Naive B cell (primary cell): ENCODE measurements at regions not wholly inside any gene's neighbourhood (a gene's known extent, or its start where the extent isn't known, plus 50 kb on each side); places are given as distances from the start of the nearest gene placed in this dataset.

Experiments used
- ATAC-seq, 2 donors: fragments of 150-1000 bp; cut with Tn5 transposase; 2 replicates each; pipeline ENCODE4 v1.10.0; 2021; ENCODE audit warnings: low read depth in 2 of 2, mild to moderate bottlenecking in 2 of 2, moderate library complexity in 2 of 2
- DNase-seq: peaks from one replicate; pipeline ENCODE4 v3.0.0; 2022
- H3K27ac Mint-ChIP-seq, 6 donors: one replicate each; pipeline ENCODE4 v1.8.0; 2020 to 2022; ENCODE audit warnings: mild to moderate bottlenecking in 6 of 6, mixed read lengths in 6 of 6, moderate library complexity in 5 of 6, inconsistent platforms in 2 of 6
- H3K27me3 Mint-ChIP-seq, 3 donors: one replicate each; pipeline ENCODE4 v1.8.0; 2021 to 2022; ENCODE audit warnings: mixed read lengths in 3 of 3, mild to moderate bottlenecking in 1 of 3
- H3K36me3 Mint-ChIP-seq, 2 donors: one replicate each; pipeline ENCODE4 v1.8.0; 2020 to 2022; ENCODE audit warnings: mixed read lengths in 2 of 2, inconsistent platforms in 1 of 2, mild to moderate bottlenecking in 1 of 2
- H3K4me1 Mint-ChIP-seq, 3 donors: one replicate each; pipeline ENCODE4 v1.8.0; 2020 to 2022; ENCODE audit warnings: mixed read lengths in 3 of 3, inconsistent platforms in 1 of 3, mild to moderate bottlenecking in 1 of 3, moderate library complexity in 1 of 3
- H3K4me3 Mint-ChIP-seq, 8 donors: one replicate each; pipeline ENCODE4 v1.8.0; 2020 to 2022; ENCODE audit warnings: mild to moderate bottlenecking in 8 of 8, mixed read lengths in 8 of 8, moderate library complexity in 8 of 8, inconsistent platforms in 2 of 8
- H3K9me3 Mint-ChIP-seq, 7 donors: one replicate each; pipeline ENCODE4 v1.8.0; 2020 to 2022; ENCODE audit warnings: mixed read lengths in 7 of 7, mild to moderate bottlenecking in 5 of 7, inconsistent platforms in 2 of 7, moderate library complexity in 1 of 7

GRCh38 chr2:111219285-111219684 lies 98.6 kb downstream of the BCL2L11 start:
- peak overlapping the region in 1 of 8 donors; percentile 40 for H3K4me3 Mint-ChIP-seq

GRCh38 chr2:111219734-111220505 lies 99.2 kb downstream of the BCL2L11 start:
- ATAC-seq = peak; percentile 8 to 12
- Mint-ChIP-seq H3K4me1 (peaks cover 14 to 28% (median 19%) of the 10 kb centered on the region in 3 donors), H3K4me3 (peak overlapping the region in 1 of 8 donors; percentile 64), H3K9me3 (peaks cover 5 to 14% (median 9%) of the 10 kb centered on the region in 7 donors), H3K27ac (peak overlapping the region; percentile 71 to 90 (median 84)), H3K36me3 (peaks cover 3 to 9% of the 10 kb centered on the region in 2 donors), H3K27me3 (peaks cover 11 to 16% (median 15%) of the 10 kb centered on the region in 3 donors)
- DNase-seq = no peak

More at GRCh38 chr2:111219285-111219684, 98.6 kb downstream of the BCL2L11 start:
- Mint-ChIP-seq H3K36me3 (peaks cover 10 to 14% of the 10 kb centered on the region in 2 donors), H3K27ac (peak overlapping the region; percentile 71 to 90 (median 84)), H3K27me3 (peaks cover 11 to 15% (median 11%) of the 10 kb centered on the region in 3 donors), H3K4me1 (peaks cover 14 to 28% (median 19%) of the 10 kb centered on the region in 3 donors), H3K9me3 (peaks cover 9 to 19% (median 15%) of the 10 kb centered on the region in 7 donors)
- ATAC-seq = peak; percentile 75 to 81
- DNase-seq = peak; percentile 64

- Mint-ChIP-seq H3K27ac (peak overlapping the region in 2 of 6 donors; percentile 83 to 90), H3K27me3 (peaks cover 21 to 27% (median 23%) of the 10 kb centered on the region in 3 donors), H3K9me3 (peaks cover 4 to 9% (median 5%) of the 10 kb centered on the region in 7 donors), H3K4me1 (peaks cover 14 to 28% (median 19%) of the 10 kb centered on the region in 3 donors), H3K4me3 (no peak overlapping the region), H3K36me3 (peaks cover 0 to 9% of the 10 kb centered on the region in 2 donors)
- ATAC-seq = no peak
- DNase-seq = no peak
Measured at GRCh38 chr2:111220962-111221361, 100.2 kb downstream of the BCL2L11 start.

GRCh38 chr2:111221701-111222100 lies 101.0 kb downstream of the BCL2L11 start:
- peak overlapping the region in 2 of 8 donors; percentile 51 to 61 for H3K4me3 Mint-ChIP-seq
- H3K4me1 Mint-ChIP-seq = peaks cover 14 to 28% (median 19%) of the 10 kb centered on the region in 3 donors
- peak overlapping the region in 4 of 6 donors; percentile 68 to 92 (median 84) for H3K27ac Mint-ChIP-seq
- H3K36me3 Mint-ChIP-seq = peaks cover 0 to 9% of the 10 kb centered on the region in 2 donors
- H3K27me3 Mint-ChIP-seq = peaks cover 24 to 32% (median 26%) of the 10 kb centered on the region in 3 donors
- H3K9me3 Mint-ChIP-seq = peaks cover 3 to 9% (median 5%) of the 10 kb centered on the region in 7 donors
- DNase-seq = peak; percentile 37
- peak; percentile 60 to 63 for ATAC-seq

GRCh38 chr2:111222204-111222866 lies 101.6 kb downstream of the BCL2L11 start:
- no peak overlapping the region for H3K4me3 Mint-ChIP-seq

GRCh38 chr2:111225856-111226255 lies 105.1 kb downstream of the BCL2L11 start:
- H3K36me3 Mint-ChIP-seq = peaks cover 0 to 16% of the 10 kb centered on the region in 2 donors

More at GRCh38 chr2:111222204-111222866, 101.6 kb downstream of the BCL2L11 start:
- no peak for ATAC-seq
- Mint-ChIP-seq H3K9me3 (peaks cover 2 to 9% (median 3%) of the 10 kb centered on the region in 7 donors), H3K36me3 (peaks cover 0 to 9% of the 10 kb centered on the region in 2 donors), H3K27ac (peak overlapping the region in 4 of 6 donors; percentile 31 to 92 (median 84)), H3K4me1 (peaks cover 14 to 28% (median 19%) of the 10 kb centered on the region in 3 donors), H3K27me3 (peaks cover 24 to 32% (median 26%) of the 10 kb centered on the region in 3 donors)
- DNase-seq = no peak

GRCh38 chr2:111226876-111227700 lies 106.4 kb downstream of the BCL2L11 start:
- peaks cover 5 to 45% (median 12%) of the 10 kb centered on the region in 7 donors for H3K9me3 Mint-ChIP-seq
- H3K4me1 Mint-ChIP-seq = peaks cover 0 to 9% (median 6%) of the 10 kb centered on the region in 3 donors
- ATAC-seq (no peak), DNase-seq (no peak)
- peaks cover 23 to 40% (median 40%) of the 10 kb centered on the region in 3 donors for H3K27me3 Mint-ChIP-seq
- H3K27ac Mint-ChIP-seq = no peak overlapping the region
- no peak overlapping the region for H3K4me3 Mint-ChIP-seq
- peaks cover 0 to 16% of the 10 kb centered on the region in 2 donors for H3K36me3 Mint-ChIP-seq

More at GRCh38 chr2:111225856-111226255, 105.1 kb downstream of the BCL2L11 start:
- Mint-ChIP-seq H3K27me3 (peaks cover 23 to 40% (median 40%) of the 10 kb centered on the region in 3 donors), H3K4me3 (no peak overlapping the region), H3K9me3 (peaks cover 5 to 33% (median 11%) of the 10 kb centered on the region in 7 donors), H3K4me1 (peaks cover 4 to 14% (median 9%) of the 10 kb centered on the region in 3 donors), H3K27ac (peak overlapping the region in 1 of 6 donors; percentile 39)
- DNase-seq (no peak), ATAC-seq (no peak)

- no peak for ATAC-seq
- Mint-ChIP-seq H3K27me3 (peaks cover 19 to 37% (median 34%) of the 10 kb centered on the region in 3 donors), H3K36me3 (peaks cover 0 to 13% of the 10 kb centered on the region in 2 donors), H3K4me3 (no peak overlapping the region), H3K27ac (peak overlapping the region in 1 of 6 donors; percentile 38), H3K4me1 (peaks cover 0 to 3% (median 0%) of the 10 kb centered on the region in 3 donors), H3K9me3 (peaks cover 3 to 43% (median 11%) of the 10 kb centered on the region in 7 donors)
- DNase-seq = no peak
Measured at GRCh38 chr2:111227716-111228141, 107.0 kb downstream of the BCL2L11 start.

- ATAC-seq (no peak), DNase-seq (no peak)
- H3K4me1 Mint-ChIP-seq = no peaks in the 10 kb centered on the region
- H3K27me3 Mint-ChIP-seq = peaks cover 8 to 15% (median 15%) of the 10 kb centered on the region in 3 donors
- no peak overlapping the region for H3K4me3 Mint-ChIP-seq
- no peak overlapping the region for H3K27ac Mint-ChIP-seq
- peaks cover 0 to 8% of the 10 kb centered on the region in 2 donors for H3K36me3 Mint-ChIP-seq
- H3K9me3 Mint-ChIP-seq = peaks cover 5 to 40% (median 11%) of the 10 kb centered on the region in 7 donors
Measured at GRCh38 chr2:111231532-111232252, 111.0 kb downstream of the BCL2L11 start.

GRCh38 chr2:111235192-111236015 lies 114.7 kb downstream of the BCL2L11 start:
- H3K36me3 Mint-ChIP-seq = no peaks in the 10 kb centered on the region
- H3K4me3 Mint-ChIP-seq = no peak overlapping the region
- DNase-seq = no peak
- peaks cover 0 to 18% (median 5%) of the 10 kb centered on the region in 7 donors for H3K9me3 Mint-ChIP-seq
- no peak for ATAC-seq
- H3K27ac Mint-ChIP-seq = no peak overlapping the region
- H3K27me3 Mint-ChIP-seq = peaks cover 0 to 7% (median 0%) of the 10 kb centered on the region in 3 donors
- H3K4me1 Mint-ChIP-seq = no peaks in the 10 kb centered on the region

GRCh38 chr2:111236025-111236424 lies 115.3 kb downstream of the BCL2L11 start:
- DNase-seq (no peak), ATAC-seq (no peak)
- H3K27ac Mint-ChIP-seq = peak overlapping the region in 1 of 6 donors; percentile 6
- H3K27me3 Mint-ChIP-seq = peaks cover 0 to 7% (median 0%) of the 10 kb centered on the region in 3 donors
- H3K4me1 Mint-ChIP-seq = no peaks in the 10 kb centered on the region
- H3K36me3 Mint-ChIP-seq = no peaks in the 10 kb centered on the region
- peaks cover 0 to 12% (median 5%) of the 10 kb centered on the region in 7 donors for H3K9me3 Mint-ChIP-seq
- H3K4me3 Mint-ChIP-seq = no peak overlapping the region
